ENCODE measurements at regions not wholly inside any gene's neighbourhood (a gene's known extent, or its start where the extent isn't known, plus 50 kb on each side); places are given as distances from the start of the nearest gene placed in this dataset.
A peak's percentile ranks its signal among the peaks of the same experiment; 100 is the strongest.
"Not testable (repeated sequence)": the region's sequence is repeated elsewhere in the genome, so short reads cannot be mapped to it uniquely, and the experiment has no call there.

GRCh38 chr6:164750128-164750527, 559.3 kb downstream of the C6orf118 start:
- peaks cover 14% of the 10 kb centered on the region for H3K4me1 Mint-ChIP-seq (ENCODE audit: insufficient read depth, unreplicated experiment)
- H3K9me3 Mint-ChIP-seq (ENCODE audit: unreplicated experiment), result no peaks in the 10 kb centered on the region
- no peak overlapping the region for H3K27ac Mint-ChIP-seq (ENCODE audit: low read depth, unreplicated experiment)
- no peak overlapping the region for H3K4me3 Mint-ChIP-seq (ENCODE audit: unreplicated experiment)
- H3K27me3 Mint-ChIP-seq (ENCODE audit: insufficient read depth, unreplicated experiment), result no peaks in the 10 kb centered on the region
- TF ChIP-seq, protein P1, sequence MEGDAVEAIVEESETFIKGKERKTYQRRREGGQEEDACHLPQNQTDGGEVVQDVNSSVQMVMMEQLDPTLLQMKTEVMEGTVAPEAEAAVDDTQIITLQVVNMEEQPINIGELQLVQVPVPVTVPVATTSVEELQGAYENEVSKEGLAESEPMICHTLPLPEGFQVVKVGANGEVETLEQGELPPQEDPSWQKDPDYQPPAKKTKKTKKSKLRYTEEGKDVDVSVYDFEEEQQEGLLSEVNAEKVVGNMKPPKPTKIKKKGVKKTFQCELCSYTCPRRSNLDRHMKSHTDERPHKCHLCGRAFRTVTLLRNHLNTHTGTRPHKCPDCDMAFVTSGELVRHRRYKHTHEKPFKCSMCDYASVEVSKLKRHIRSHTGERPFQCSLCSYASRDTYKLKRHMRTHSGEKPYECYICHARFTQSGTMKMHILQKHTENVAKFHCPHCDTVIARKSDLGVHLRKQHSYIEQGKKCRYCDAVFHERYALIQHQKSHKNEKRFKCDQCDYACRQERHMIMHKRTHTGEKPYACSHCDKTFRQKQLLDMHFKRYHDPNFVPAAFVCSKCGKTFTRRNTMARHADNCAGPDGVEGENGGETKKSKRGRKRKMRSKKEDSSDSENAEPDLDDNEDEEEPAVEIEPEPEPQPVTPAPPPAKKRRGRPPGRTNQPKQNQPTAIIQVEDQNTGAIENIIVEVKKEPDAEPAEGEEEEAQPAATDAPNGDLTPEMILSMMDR (IDR thresholded peaks at IDR 0.05; ENCODE audit: unreplicated experiment), result no peak
- intact Hi-C loops (cut with micrococcal nuclease), result no loop called here
- ChIA-PET CTCF (no interaction called here), POLR2A (no interaction called here)
- H3K36me3 Mint-ChIP-seq (ENCODE audit: insufficient read depth, unreplicated experiment), result no peaks in the 10 kb centered on the region
- no TSS peak for BruUV-seq (replicated peaks)
- no peak for DNase-seq (ENCODE audit: unreplicated experiment)

GRCh38 chr6:164749221-164750064, 560.0 kb downstream of the C6orf118 start:
- CTCF ChIA-PET, result no interaction called here
- H3K27ac Mint-ChIP-seq (ENCODE audit: low read depth, unreplicated experiment), result peak overlapping the region; percentile 29
- POLR2A ChIA-PET, result no interaction called here
- peaks cover 14% of the 10 kb centered on the region for H3K4me1 Mint-ChIP-seq (ENCODE audit: insufficient read depth, unreplicated experiment)
- H3K9me3 Mint-ChIP-seq (ENCODE audit: unreplicated experiment), result no peaks in the 10 kb centered on the region
- H3K27me3 Mint-ChIP-seq (ENCODE audit: insufficient read depth, unreplicated experiment), result no peaks in the 10 kb centered on the region
- no peaks in the 10 kb centered on the region for H3K36me3 Mint-ChIP-seq (ENCODE audit: insufficient read depth, unreplicated experiment)
- BruUV-seq (replicated peaks), result no TSS peak
- DNase-seq (ENCODE audit: unreplicated experiment), result peak; percentile 55
- intact Hi-C loops (cut with micrococcal nuclease), result loop anchor here (10.0 kb wide), 1 partner anchor 115 kb away; no protein-coding TSS in a partner anchor
- H3K4me3 Mint-ChIP-seq (ENCODE audit: unreplicated experiment), result peak overlapping the region; percentile 61
- TF ChIP-seq, protein P1 (IDR thresholded peaks at IDR 0.05; ENCODE audit: unreplicated experiment), result no peak

GRCh38 chr6:164744301-164744700, 565.1 kb downstream of the C6orf118 start:
- intact Hi-C loops (cut with micrococcal nuclease), result loop anchor here (10.0 kb wide), 1 partner anchor 120 kb away; no protein-coding TSS in a partner anchor
- BruUV-seq (replicated peaks), result no TSS peak
- CTCF ChIA-PET, result interaction anchor here (0.5 kb wide), 1 partner anchor 60 kb away, joined by 3 read pairs; no protein-coding TSS in a partner anchor

DNA sequence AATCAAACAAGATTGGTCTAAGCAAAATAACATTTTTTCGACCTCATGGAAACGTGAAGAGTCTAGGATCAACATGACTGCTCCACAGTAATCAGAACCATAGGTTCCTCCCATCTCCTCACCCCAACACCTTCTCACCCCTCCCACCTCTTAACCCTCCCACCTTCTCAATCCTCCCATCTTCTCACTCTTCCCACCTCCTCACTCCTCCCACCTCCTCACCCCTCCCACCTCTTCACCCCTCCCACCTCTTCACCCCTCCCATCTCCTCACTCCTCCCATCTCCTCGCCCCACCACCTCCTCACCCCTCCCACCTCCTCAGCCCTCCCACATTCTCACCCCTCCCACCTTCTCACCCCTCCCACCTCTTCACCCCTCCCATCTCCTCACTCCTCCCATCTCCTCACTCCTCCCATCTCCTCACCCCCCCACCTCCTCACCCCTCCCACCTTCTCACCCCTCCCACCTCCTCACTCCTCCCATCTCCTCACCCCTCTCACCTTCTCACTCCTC, 567.4 kb downstream of the C6orf118 start:
- TF ChIP-seq, protein P1 (IDR thresholded peaks at IDR 0.05; ENCODE audit: unreplicated experiment), result no peak
- H3K4me1 Mint-ChIP-seq (ENCODE audit: insufficient read depth, unreplicated experiment), result peaks cover 5% of the 10 kb centered on the region
- peaks cover 8% of the 10 kb centered on the region for H3K9me3 Mint-ChIP-seq (ENCODE audit: unreplicated experiment)
- no peak overlapping the region for H3K4me3 Mint-ChIP-seq (ENCODE audit: unreplicated experiment)
- H3K36me3 Mint-ChIP-seq (ENCODE audit: insufficient read depth, unreplicated experiment), result no peaks in the 10 kb centered on the region
- H3K27me3 Mint-ChIP-seq (ENCODE audit: insufficient read depth, unreplicated experiment), result no peaks in the 10 kb centered on the region
- CTCF ChIA-PET, result no interaction called here
- no peak overlapping the region for H3K27ac Mint-ChIP-seq (ENCODE audit: low read depth, unreplicated experiment)
- POLR2A ChIA-PET, result no interaction called here
- DNase-seq (ENCODE audit: unreplicated experiment), result no peak
- BruUV-seq (replicated peaks), result no TSS peak
- intact Hi-C loops (cut with micrococcal nuclease), result loop anchor here (10.0 kb wide), 1 partner anchor 123 kb away; no protein-coding TSS in a partner anchor

More at GRCh38 chr6:164744301-164744700, 565.1 kb downstream of the C6orf118 start:
- Mint-ChIP-seq H3K27me3 (ENCODE audit: insufficient read depth, unreplicated experiment) (no peaks in the 10 kb centered on the region), H3K27ac (ENCODE audit: low read depth, unreplicated experiment) (no peak overlapping the region), H3K9me3 (ENCODE audit: unreplicated experiment) (peaks cover 8% of the 10 kb centered on the region), H3K4me3 (ENCODE audit: unreplicated experiment) (no peak overlapping the region), H3K36me3 (ENCODE audit: insufficient read depth, unreplicated experiment) (no peaks in the 10 kb centered on the region), H3K4me1 (ENCODE audit: insufficient read depth, unreplicated experiment) (peaks cover 5% of the 10 kb centered on the region)
- no peak for DNase-seq (ENCODE audit: unreplicated experiment)
- POLR2A ChIA-PET, result no interaction called here
- TF ChIP-seq, protein P1 (IDR thresholded peaks at IDR 0.05; ENCODE audit: unreplicated experiment), result no peak

DNA sequence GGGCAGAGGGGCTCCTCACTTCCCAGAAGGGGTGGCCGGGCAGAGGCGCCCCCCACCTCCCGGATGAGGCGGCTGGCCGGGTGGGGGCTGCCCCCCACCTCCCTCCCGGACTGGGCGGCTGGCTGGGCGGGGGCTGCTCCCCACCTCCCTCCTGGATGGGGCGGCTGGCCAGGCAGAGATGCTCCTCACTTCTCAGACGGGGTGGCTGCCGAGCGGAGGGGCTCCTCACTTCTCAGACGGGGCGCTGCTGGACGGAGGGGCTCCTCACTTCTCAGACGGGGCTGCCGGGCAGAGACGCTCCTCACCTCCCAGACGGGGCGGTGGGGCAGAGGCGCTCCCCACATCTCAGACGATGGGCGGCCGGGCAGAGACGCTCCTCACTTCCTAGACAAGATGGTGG, 573.3 kb downstream of the C6orf118 start:
- POLR2A ChIA-PET; H3K27me3 Mint-ChIP-seq (ENCODE audit: insufficient read depth, unreplicated experiment); CTCF ChIA-PET; BruUV-seq (replicated peaks); H3K27ac Mint-ChIP-seq (ENCODE audit: low read depth, unreplicated experiment); H3K36me3 Mint-ChIP-seq (ENCODE audit: insufficient read depth, unreplicated experiment); DNase-seq (ENCODE audit: unreplicated experiment); H3K4me3 Mint-ChIP-seq (ENCODE audit: unreplicated experiment); intact Hi-C loops (cut with micrococcal nuclease); H3K9me3 Mint-ChIP-seq (ENCODE audit: unreplicated experiment); H3K4me1 Mint-ChIP-seq (ENCODE audit: insufficient read depth, unreplicated experiment): not testable (repeated sequence)
